Gastrocnemius medialis (tissue), 4 donors: ENCODE measurements at regions not wholly inside any gene's neighbourhood (a gene's known extent, or its start where the extent isn't known, plus 50 kb on each side); places are given as distances from the start of the nearest gene placed in this dataset.
A peak's percentile ranks its signal among the peaks of the same experiment; 100 is the strongest.

ENCODE experiments used
- ATAC-seq, 2 donors: fragments of 150-250 bp; one replicate each; pipeline ENCODE4 v1.9.1; 2016
- DNase-seq, 2 donors: peaks; one replicate each; pipeline ENCODE4 v3.0.0-alpha.2; 2019
- H3K27ac ChIP-seq, 4 donors: fragments of 200-600 bp; sonication (generic); 1 replicate in 1 of 4; 2 replicates in 3 of 4; pipeline ENCODE4 v1.5.1; 2016 to 2018; ENCODE audit warnings: mild to moderate bottlenecking in 2 of 4, moderate library complexity in 1 of 4
- H3K27me3 ChIP-seq, 3 donors: fragments of 200-600 bp; sonication (generic) in 2 of 3; 1 replicate in 1 of 3; 2 replicates in 2 of 3; pipeline versions ENCODE4 v1.5.1 to v1.6.0; 2016 to 2019; ENCODE audit warnings: mild to moderate bottlenecking in 1 of 3, moderate library complexity in 1 of 3
- H3K36me3 ChIP-seq, 2 donors: fragments of 200-600 bp; sonication (generic) in 1 of 2; one replicate each; pipeline ENCODE4 v1.5.1; 2017 to 2018
- H3K4me1 ChIP-seq, 2 donors: fragments of 200-600 bp; sonication (generic) in 1 of 2; one replicate each; pipeline ENCODE4 v1.5.1; 2016 to 2017; ENCODE audit warnings: mild to moderate bottlenecking in 2 of 2
- H3K4me3 ChIP-seq, 4 donors: fragments of 200-600 bp; sonication (generic) in 3 of 4; 1 replicate in 1 of 4; 2 replicates in 3 of 4; pipeline ENCODE4 v1.5.1; 2016 to 2019; ENCODE audit warnings: mild to moderate bottlenecking in 2 of 4
- H3K9me3 ChIP-seq, 3 donors: fragments of 200-600 bp; sonication (generic) in 2 of 3; 1 replicate in 1 of 3; 2 replicates in 2 of 3; pipeline ENCODE4 v1.5.1; 2016 to 2019
- POLR2A ChIP-seq, 2 donors: fragments of 450-650 bp; IDR thresholded peaks; one replicate each; pipeline ENCODE4 v1.6.1; 2017; ENCODE audit warnings: antibody characterized with exemption in 2 of 2, mild to moderate bottlenecking in 2 of 2, moderate library complexity in 2 of 2
- in situ Hi-C, 4 donors: fragments of 200-750 bp; cut with MboI; loops; one replicate each; pipeline versions ENCODE4 v1.15.0 to v1.8.0; 2017; ENCODE audit warnings: low sequenced_read_pairs in 4 of 4
- intact Hi-C: fragments of 100-400 bp; cut with DNase I; formaldehyde crosslinking; loops from one replicate; pipeline ENCODE4 v1.15.1; 2023; ENCODE audit warnings: low total_unique reads
- TF ChIP-seq, protein P1 (sequence below), 5 experiments: fragments of 450-650 bp in 3 of 5; fragments of 200-600 bp in 2 of 5; sonication (generic) in 2 of 5; IDR thresholded peaks in 4 of 5; conservative IDR thresholded peaks in 1 of 5; 1 replicate in 4 of 5; 2 replicates in 1 of 5; pipeline ENCODE4 v1.5.1; 2016 to 2019; ENCODE audit warnings: antibody characterized with exemption in 5 of 5, mild to moderate bottlenecking in 3 of 5, moderate library complexity in 3 of 5

DNA sequence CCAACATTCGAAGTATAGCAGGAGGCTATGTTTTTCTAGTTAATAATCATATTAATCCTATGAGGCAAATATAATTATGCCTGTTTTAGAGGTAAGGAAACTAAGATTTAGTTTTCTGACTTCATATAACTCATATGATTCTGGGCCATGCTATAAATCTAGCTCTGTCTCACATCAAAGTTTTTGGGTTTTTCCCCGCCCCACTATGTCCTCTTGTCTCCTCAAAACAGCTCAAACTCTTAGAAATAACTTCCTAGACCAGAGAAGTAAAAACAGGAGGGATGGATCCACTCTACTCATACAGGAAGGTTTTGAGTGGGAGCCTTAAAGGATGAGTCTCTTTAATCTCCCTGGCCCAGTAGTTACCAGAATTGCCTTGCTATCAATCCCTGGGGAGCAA, 256.4 kb upstream of the FGGY start:
- intact Hi-C loops (loop anchor here (5.0 kb wide), 1 partner anchor 887 kb away; the partner anchor contains the start of gene CYP2J2), in situ Hi-C loops (no loop called here)
- Histone ChIP-seq H3K4me1 (peaks cover 17 to 19% of the 10 kb centered on the region in 2 donors), H3K9me3 (no peaks in the 10 kb centered on the region), H3K27ac (no peak overlapping the region), H3K36me3 (no peaks in the 10 kb centered on the region), H3K27me3 (no peaks in the 10 kb centered on the region), H3K4me3 (no peak overlapping the region)
- DNase-seq (no peak), ATAC-seq (no peak)
- no peak for TF ChIP-seq POLR2A (IDR thresholded peaks at IDR 0.05)
- TF ChIP-seq, protein P1, sequence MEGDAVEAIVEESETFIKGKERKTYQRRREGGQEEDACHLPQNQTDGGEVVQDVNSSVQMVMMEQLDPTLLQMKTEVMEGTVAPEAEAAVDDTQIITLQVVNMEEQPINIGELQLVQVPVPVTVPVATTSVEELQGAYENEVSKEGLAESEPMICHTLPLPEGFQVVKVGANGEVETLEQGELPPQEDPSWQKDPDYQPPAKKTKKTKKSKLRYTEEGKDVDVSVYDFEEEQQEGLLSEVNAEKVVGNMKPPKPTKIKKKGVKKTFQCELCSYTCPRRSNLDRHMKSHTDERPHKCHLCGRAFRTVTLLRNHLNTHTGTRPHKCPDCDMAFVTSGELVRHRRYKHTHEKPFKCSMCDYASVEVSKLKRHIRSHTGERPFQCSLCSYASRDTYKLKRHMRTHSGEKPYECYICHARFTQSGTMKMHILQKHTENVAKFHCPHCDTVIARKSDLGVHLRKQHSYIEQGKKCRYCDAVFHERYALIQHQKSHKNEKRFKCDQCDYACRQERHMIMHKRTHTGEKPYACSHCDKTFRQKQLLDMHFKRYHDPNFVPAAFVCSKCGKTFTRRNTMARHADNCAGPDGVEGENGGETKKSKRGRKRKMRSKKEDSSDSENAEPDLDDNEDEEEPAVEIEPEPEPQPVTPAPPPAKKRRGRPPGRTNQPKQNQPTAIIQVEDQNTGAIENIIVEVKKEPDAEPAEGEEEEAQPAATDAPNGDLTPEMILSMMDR (IDR thresholded peaks at IDR 0.05 in 4 of 5, conservative IDR thresholded peaks at IDR 0.05 in 1 of 5) = no peak

- H3K27ac ChIP-seq = peak overlapping the region; percentile 8 to 27 (median 24)
- DNase-seq (no peak), ATAC-seq (no peak)
- no peak overlapping the region for H3K4me3 ChIP-seq
- H3K27me3 ChIP-seq = no peaks in the 10 kb centered on the region
- no peaks in the 10 kb centered on the region for H3K36me3 ChIP-seq
- no peaks in the 10 kb centered on the region for H3K9me3 ChIP-seq
- TF ChIP-seq, protein P1 (IDR thresholded peaks at IDR 0.05 in 4 of 5, conservative IDR thresholded peaks at IDR 0.05 in 1 of 5) = no peak
- no peak for TF ChIP-seq POLR2A (IDR thresholded peaks at IDR 0.05)
- in situ Hi-C loops (no loop called here), intact Hi-C loops (loop anchor here (5.0 kb wide), 1 partner anchor 886 kb away; the partner anchor contains the start of gene CYP2J2)
- peaks cover 17 to 19% of the 10 kb centered on the region in 2 donors for H3K4me1 ChIP-seq
Measured at GRCh38 chr1:59041646-59042277, 255.1 kb upstream of the FGGY start.

- no peak overlapping the region for H3K4me3 ChIP-seq
- H3K27me3 ChIP-seq = no peaks in the 10 kb centered on the region
- DNase-seq (peak; percentile 74 to 87), ATAC-seq (peak; percentile 91)
- intact Hi-C loops = loop anchor here (5.0 kb wide), 1 partner anchor 884 kb away; the partner anchor contains the start of gene CYP2J2
- TF ChIP-seq POLR2A (IDR thresholded peaks at IDR 0.05) = no peak
- TF ChIP-seq, protein P1 (IDR thresholded peaks at IDR 0.05 in 4 of 5, conservative IDR thresholded peaks at IDR 0.05 in 1 of 5) = no peak
- H3K9me3 ChIP-seq = no peaks in the 10 kb centered on the region
- peaks cover 17 to 19% of the 10 kb centered on the region in 2 donors for H3K4me1 ChIP-seq
- H3K27ac ChIP-seq = peak overlapping the region; percentile 64 to 76 (median 74)
- no peaks in the 10 kb centered on the region for H3K36me3 ChIP-seq
- in situ Hi-C loops = no loop called here
Measured at GRCh38 chr1:59043796-59044195, 253.1 kb upstream of the FGGY start.

GRCh38 chr1:59044535-59045121, 252.3 kb upstream of the FGGY start:
- in situ Hi-C loops = no loop called here
- no peak for DNase-seq
- TF ChIP-seq POLR2A (IDR thresholded peaks at IDR 0.05) = no peak
- TF ChIP-seq, protein P1 (IDR thresholded peaks at IDR 0.05 in 4 of 5, conservative IDR thresholded peaks at IDR 0.05 in 1 of 5) = no peak
- H3K4me3 ChIP-seq = no peak overlapping the region
- intact Hi-C loops = loop anchor here (5.0 kb wide), 1 partner anchor 883 kb away; the partner anchor contains the start of gene CYP2J2
- H3K27ac ChIP-seq = peak overlapping the region; percentile 64 to 76 (median 74)
- H3K36me3 ChIP-seq = no peaks in the 10 kb centered on the region
- H3K4me1 ChIP-seq = peaks cover 17 to 19% of the 10 kb centered on the region in 2 donors
- ATAC-seq = no peak
- no peaks in the 10 kb centered on the region for H3K27me3 ChIP-seq
- H3K9me3 ChIP-seq = no peaks in the 10 kb centered on the region
